Tibial nerve (tissue), 4 donors: ENCODE measurements at regions not wholly inside any gene's neighbourhood (a gene's known extent, or its start where the extent isn't known, plus 50 kb on each side); places are given as distances from the start of the nearest gene placed in this dataset.

ENCODE experiments used
- CTCF ChIP-seq, 5 experiments: fragments of 200-600 bp in 3 of 5; fragments of 450-650 bp in 2 of 5; sonication (generic) in 3 of 5; IDR thresholded peaks; one replicate each; pipeline ENCODE4 v1.5.1; 2016 to 2019; ENCODE audit warnings: antibody characterized with exemption in 5 of 5, mild to moderate bottlenecking in 3 of 5, moderate library complexity in 2 of 5
- EP300 ChIP-seq, 2 donors: sonication (generic); formaldehyde crosslinking; IDR thresholded peaks; one replicate each; pipeline ENCODE4 v1.6.1; 2017; ENCODE audit warnings: antibody characterized with exemption in 2 of 2, mild to moderate bottlenecking in 1 of 2

DNA sequence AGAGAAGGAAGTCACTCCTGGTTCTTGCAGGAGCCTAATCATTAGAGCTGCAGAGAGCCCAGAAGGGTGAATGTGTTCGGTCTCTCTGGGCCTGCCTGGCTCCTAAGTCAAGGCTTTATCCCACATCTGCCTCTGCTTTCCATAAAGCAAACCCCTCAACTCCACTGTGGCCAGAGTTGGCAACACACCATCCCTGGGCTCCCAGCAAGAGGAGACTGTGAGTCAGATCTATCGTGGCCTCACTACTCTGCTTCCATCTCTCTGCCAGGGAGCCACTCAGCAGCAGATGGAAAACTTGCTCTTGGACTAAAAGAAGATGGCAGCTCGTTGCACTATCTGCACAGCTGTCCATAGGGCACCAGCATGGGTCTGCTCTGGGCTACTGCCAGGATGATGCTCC, 348.2 kb downstream of the FBXW7 start:
- TF ChIP-seq CTCF (IDR thresholded peaks at IDR 0.05), result no peak
- no peak for TF ChIP-seq EP300 (IDR thresholded peaks at IDR 0.05)
